ENCODE measurements at regions not wholly inside any gene's neighbourhood (a gene's known extent, or its start where the extent isn't known, plus 50 kb on each side); places are given as distances from the start of the nearest gene placed in this dataset.

- TF ChIP-seq CTCF (IDR thresholded peaks at IDR 0.05) (no peak), EZH2 (IDR thresholded peaks at IDR 0.05; ENCODE audit: borderline replicate concordance, insufficient read depth, low read depth, low read length, poor library complexity, severe bottlenecking) (no peak)
These were observed 130.9 kb downstream of the ASB7 start for GRCh38 chr15:100733101-100733842.
